Breast epithelium (tissue), 4 donors: ENCODE measurements at regions not wholly inside any gene's neighbourhood (a gene's known extent, or its start where the extent isn't known, plus 50 kb on each side); places are given as distances from the start of the nearest gene placed in this dataset.

Experiments used
- DNase-seq, 2 donors: peaks; one replicate each; pipeline ENCODE4 v3.0.0-alpha.2; 2019; ENCODE audit warnings: low spot score in 2 of 2
- H3K27ac ChIP-seq, 2 donors: fragments of 200-600 bp; sonication (generic) in 1 of 2; one replicate each; pipeline ENCODE4 v1.5.1; 2016 to 2019; ENCODE audit warnings: mild to moderate bottlenecking in 1 of 2
- H3K27me3 ChIP-seq, 2 donors: fragments of 200-600 bp; sonication (generic) in 1 of 2; one replicate each; pipeline versions ENCODE4 v1.5.1 to v1.6.0; 2017 to 2019; ENCODE audit warnings: control low read depth in 1 of 2, mild to moderate bottlenecking in 1 of 2
- H3K36me3 ChIP-seq: fragments of 200-600 bp; one replicate; pipeline ENCODE4 v1.5.1; 2019
- H3K4me1 ChIP-seq, 2 donors: fragments of 200-600 bp; sonication (generic); one replicate each; pipeline ENCODE4 v1.5.1; 2016 to 2019; ENCODE audit warnings: control low read depth in 1 of 2
- H3K4me3 ChIP-seq, 3 donors: fragments of 200-600 bp; sonication (generic); 1 replicate in 2 of 3; 2 replicates in 1 of 3; pipeline ENCODE4 v1.5.1; 2016 to 2019; ENCODE audit warnings: mild to moderate bottlenecking in 3 of 3, moderate library complexity in 2 of 3
- H3K9me3 ChIP-seq, 2 donors: fragments of 200-600 bp; sonication (generic) in 1 of 2; one replicate each; pipeline ENCODE4 v1.5.1; 2016 to 2019; ENCODE audit warnings: control low read depth in 1 of 2
- CTCF ChIP-seq, 3 donors: fragments of 450-650 bp; IDR thresholded peaks; one replicate each; pipeline ENCODE4 v1.5.1; 2016 to 2017; ENCODE audit warnings: antibody characterized with exemption in 3 of 3, mild to moderate bottlenecking in 3 of 3, moderate library complexity in 3 of 3
- POLR2A ChIP-seq: fragments of 450-650 bp; IDR thresholded peaks from one replicate; pipeline ENCODE4 v1.6.1; 2016; ENCODE audit warnings: antibody characterized with exemption, mild to moderate bottlenecking, moderate library complexity
- POLR2AphosphoS5 ChIP-seq, 3 donors: sonication (generic); formaldehyde crosslinking; IDR thresholded peaks; one replicate each; pipeline ENCODE4 v1.6.1; 2017; ENCODE audit warnings: antibody characterized with exemption in 3 of 3
- intact Hi-C: fragments of 100-400 bp; cut with DNase I; formaldehyde crosslinking; loops from one replicate; pipeline ENCODE4 v1.15.1; 2023; ENCODE audit warnings: low total_unique reads

GRCh38 chr1:166221316-166221715 is 54.5 kb upstream of the FAM78B start:
- Histone ChIP-seq H3K4me3 (no peak overlapping the region), H3K36me3 (no peaks in the 10 kb centered on the region)

GRCh38 chr1:166233750-166234366 is 67.1 kb upstream of the FAM78B start:
- Histone ChIP-seq H3K9me3 (peaks cover 6 to 15% of the 10 kb centered on the region in 2 donors), H3K36me3 (no peaks in the 10 kb centered on the region), H3K27ac (no peak overlapping the region), H3K27me3 (no peaks in the 10 kb centered on the region), H3K4me3 (no peak overlapping the region), H3K4me1 (no peaks in the 10 kb centered on the region)
- intact Hi-C loops, result no loop called here
- TF ChIP-seq CTCF (IDR thresholded peaks at IDR 0.05), result no peak
- no peak for TF ChIP-seq POLR2AphosphoS5 (IDR thresholded peaks at IDR 0.05)
- no peak for TF ChIP-seq POLR2A
- no peak for DNase-seq

More at GRCh38 chr1:166221316-166221715, 54.5 kb upstream of the FAM78B start:
- Histone ChIP-seq H3K4me1 (no peaks in the 10 kb centered on the region), H3K27me3 (no peaks in the 10 kb centered on the region), H3K9me3 (peaks cover 3 to 47% of the 10 kb centered on the region in 2 donors), H3K27ac (no peak overlapping the region)
- intact Hi-C loops, result no loop called here
- no peak for TF ChIP-seq POLR2AphosphoS5 (IDR thresholded peaks at IDR 0.05)
- TF ChIP-seq POLR2A, result no peak
- no peak for TF ChIP-seq CTCF (IDR thresholded peaks at IDR 0.05)
- DNase-seq, result no peak

GRCh38 chr1:166235728-166236127 is 68.9 kb upstream of the FAM78B start:
- TF ChIP-seq POLR2A, result no peak
- no peak for TF ChIP-seq CTCF (IDR thresholded peaks at IDR 0.05)
- no peak for TF ChIP-seq POLR2AphosphoS5 (IDR thresholded peaks at IDR 0.05)
- no peak overlapping the region for H3K27ac ChIP-seq
- intact Hi-C loops, result loop anchor here (5.0 kb wide), 1 partner anchor 83 kb away; no protein-coding TSS in a partner anchor
- H3K9me3 ChIP-seq, result peaks cover 6 to 15% of the 10 kb centered on the region in 2 donors
- H3K4me1 ChIP-seq, result no peaks in the 10 kb centered on the region
- H3K36me3 ChIP-seq, result no peaks in the 10 kb centered on the region
- no peak for DNase-seq
- H3K4me3 ChIP-seq, result no peak overlapping the region
- no peaks in the 10 kb centered on the region for H3K27me3 ChIP-seq

GRCh38 chr1:166237675-166238074 is 70.9 kb upstream of the FAM78B start:
- no peak for TF ChIP-seq CTCF (IDR thresholded peaks at IDR 0.05)
- no peak for TF ChIP-seq POLR2AphosphoS5 (IDR thresholded peaks at IDR 0.05)
- no peak for TF ChIP-seq POLR2A
- no peak for DNase-seq
- no peak overlapping the region for H3K27ac ChIP-seq
- H3K36me3 ChIP-seq, result no peaks in the 10 kb centered on the region
- H3K4me1 ChIP-seq, result no peaks in the 10 kb centered on the region
- peaks cover 0 to 9% of the 10 kb centered on the region in 2 donors for H3K9me3 ChIP-seq
- H3K4me3 ChIP-seq, result no peak overlapping the region
- intact Hi-C loops, result loop anchor here (5.0 kb wide), 1 partner anchor 85 kb away; no protein-coding TSS in a partner anchor
- H3K27me3 ChIP-seq, result no peaks in the 10 kb centered on the region

- no peaks in the 10 kb centered on the region for H3K27me3 ChIP-seq
- H3K36me3 ChIP-seq, result no peaks in the 10 kb centered on the region
- no peaks in the 10 kb centered on the region for H3K4me1 ChIP-seq
- no peak overlapping the region for H3K27ac ChIP-seq
- peaks cover 8 to 39% of the 10 kb centered on the region in 2 donors for H3K9me3 ChIP-seq
- no peak for DNase-seq
- intact Hi-C loops, result no loop called here
- H3K4me3 ChIP-seq, result no peak overlapping the region
- TF ChIP-seq POLR2AphosphoS5 (IDR thresholded peaks at IDR 0.05) (no peak), POLR2A (no peak), CTCF (IDR thresholded peaks at IDR 0.05) (no peak)
Measured at GRCh38 chr1:166253076-166253779, 86.4 kb upstream of the FAM78B start.
